Hepatocyte (in vitro differentiated cells): ENCODE measurements at regions not wholly inside any gene's neighbourhood (a gene's known extent, or its start where the extent isn't known, plus 50 kb on each side); places are given as distances from the start of the nearest gene placed in this dataset.

Source experiments
- DNase-seq: peaks from one replicate; pipeline ENCODE4 v3.0.0-alpha.2; 2016; ENCODE audit warnings: low spot score
- H2AFZ ChIP-seq: fragments of 200-600 bp; sonication (generic); 2 replicates; pipeline ENCODE4 v1.6.0; 2016; ENCODE audit warnings: antibody characterized with exemption, mild to moderate bottlenecking
- H3K27ac ChIP-seq: fragments of 200-600 bp; sonication (generic); 2 replicates; pipeline ENCODE4 v1.5.1; 2016; ENCODE audit warnings: mild to moderate bottlenecking
- H3K27me3 ChIP-seq: fragments of 200-600 bp; sonication (generic); 2 replicates; pipeline ENCODE4 v1.6.1; 2016
- H3K36me3 ChIP-seq: fragments of 200-600 bp; sonication (generic); replicated peaks from 2 replicates; pipeline ENCODE4 v1.5.1; 2016; ENCODE audit warnings: low read depth; ENCODE audit not compliant: insufficient read depth
- H3K4me1 ChIP-seq: fragments of 200-600 bp; sonication (generic); 2 replicates; pipeline ENCODE4 v1.5.1; 2016; ENCODE audit warnings: mild to moderate bottlenecking, moderate library complexity; ENCODE audit not compliant: insufficient read depth
- H3K4me2 ChIP-seq: fragments of 200-600 bp; sonication (generic); 2 replicates; pipeline ENCODE4 v1.6.0; 2016
- H3K4me3 ChIP-seq: fragments of 200-600 bp; sonication (generic); 2 replicates; pipeline ENCODE4 v1.5.1; 2016; ENCODE audit warnings: mild to moderate bottlenecking
- H3K79me2 ChIP-seq: fragments of 200-600 bp; sonication (generic); 2 replicates; pipeline ENCODE4 v1.6.0; 2017; ENCODE audit warnings: mild to moderate bottlenecking
- H3K9me2 ChIP-seq: fragments of 200-600 bp; sonication (generic); replicated peaks from 2 replicates; pipeline ENCODE4 v1.6.0; 2017; ENCODE audit warnings: mild to moderate bottlenecking; ENCODE audit not compliant: insufficient read depth
- H3K9me3 ChIP-seq: fragments of 200-600 bp; sonication (generic); 2 replicates; pipeline ENCODE4 v1.5.1; 2016; ENCODE audit warnings: low read depth, mild to moderate bottlenecking
- H4K20me1 ChIP-seq: fragments of 200-600 bp; sonication (generic); 2 replicates; pipeline ENCODE4 v1.6.0; 2016; ENCODE audit warnings: mild to moderate bottlenecking; ENCODE audit not compliant: insufficient read depth, poor library complexity, severe bottlenecking
- CTCF ChIP-seq: fragments of 200-600 bp; sonication (generic); IDR thresholded peaks from 2 replicates; pipeline ENCODE4 v1.5.1; 2016; ENCODE audit warnings: antibody characterized with exemption, mild to moderate bottlenecking; ENCODE audit not compliant: poor library complexity
- EZH2 ChIP-seq: fragments of 200-600 bp; sonication (generic); IDR thresholded peaks from 2 replicates; pipeline ENCODE4 v1.6.1; 2016; ENCODE audit warnings: antibody characterized with exemption, mild to moderate bottlenecking, borderline replicate concordance
- EZH2phosphoT487 ChIP-seq: fragments of 200-600 bp; sonication (generic); IDR thresholded peaks from one replicate; pipeline ENCODE4 v1.6.1; 2018; ENCODE audit warnings: antibody characterized with exemption, mild to moderate bottlenecking, low read depth, moderate library complexity; ENCODE audit not compliant: unreplicated experiment, severe bottlenecking
- WGBS: methylation state at CpG from one replicate; pipeline ENCODE4 v1.1.6; 2016; ENCODE audit warnings: low lambda C conversion rate; ENCODE audit errors: missing lambda C conversion rate; 5-methylcytosine and 5-hydroxymethylcytosine counted together

- WGBS, result 83% methylated on average over 6 of the region's 6 CpGs
- TF ChIP-seq EZH2, result no peak
- no peak for TF ChIP-seq EZH2phosphoT487
- TF ChIP-seq CTCF, result no peak
- H4K20me1 ChIP-seq, result no peaks in the 10 kb centered on the region
Observed at GRCh38 chrX:13404364-13404763, 84.5 kb upstream of the ATXN3L start.

GRCh38 chrX:13401724-13402123, 81.9 kb upstream of the ATXN3L start:
- WGBS, result 93% methylated on average over 2 of the region's 2 CpGs

More at GRCh38 chrX:13404364-13404763, 84.5 kb upstream of the ATXN3L start:
- Histone ChIP-seq H3K9me3 (no peaks in the 10 kb centered on the region), H3K9me2 (no peaks in the 10 kb centered on the region), H2AFZ (peak overlapping the region; percentile 45), H3K36me3 (no peaks in the 10 kb centered on the region), H3K4me2 (no peak overlapping the region), H3K27me3 (no peaks in the 10 kb centered on the region), H3K27ac (no peak overlapping the region), H3K4me3 (no peak overlapping the region), H3K4me1 (peaks cover 8% of the 10 kb centered on the region), H3K79me2 (no peaks in the 10 kb centered on the region)
- no peak for DNase-seq

GRCh38 chrX:13398839-13399238, 79.0 kb upstream of the ATXN3L start:
- H3K36me3 ChIP-seq, result no peaks in the 10 kb centered on the region
- H3K9me3 ChIP-seq, result no peaks in the 10 kb centered on the region
- H4K20me1 ChIP-seq, result no peaks in the 10 kb centered on the region
- no peak overlapping the region for H3K4me3 ChIP-seq
- TF ChIP-seq EZH2 (no peak), EZH2phosphoT487 (no peak), CTCF (no peak)
- H3K9me2 ChIP-seq, result no peaks in the 10 kb centered on the region
- WGBS, result 53% methylated on average over 1 of the region's 1 CpG
- no peaks in the 10 kb centered on the region for H3K79me2 ChIP-seq
- peak overlapping the region; percentile 88 for H3K27ac ChIP-seq
- H3K4me2 ChIP-seq, result peak overlapping the region; percentile 2
- DNase-seq, result no peak
- no peak overlapping the region for H2AFZ ChIP-seq
- H3K4me1 ChIP-seq, result peaks cover 15% of the 10 kb centered on the region
- H3K27me3 ChIP-seq, result no peaks in the 10 kb centered on the region

More at GRCh38 chrX:13401724-13402123, 81.9 kb upstream of the ATXN3L start:
- DNase-seq, result no peak
- TF ChIP-seq EZH2 (no peak), CTCF (no peak), EZH2phosphoT487 (no peak)
- Histone ChIP-seq H3K9me2 (no peaks in the 10 kb centered on the region), H3K79me2 (no peaks in the 10 kb centered on the region), H3K27me3 (no peaks in the 10 kb centered on the region), H3K4me3 (no peak overlapping the region), H3K9me3 (no peaks in the 10 kb centered on the region), H3K4me2 (no peak overlapping the region), H3K36me3 (no peaks in the 10 kb centered on the region), H2AFZ (no peak overlapping the region), H4K20me1 (no peaks in the 10 kb centered on the region), H3K27ac (no peak overlapping the region), H3K4me1 (peaks cover 22% of the 10 kb centered on the region)
